Subcutaneous abdominal adipose tissue (tissue), 5 donors: ENCODE measurements at regions not wholly inside any gene's neighbourhood (a gene's known extent, or its start where the extent isn't known, plus 50 kb on each side); places are given as distances from the start of the nearest gene placed in this dataset.
"Not testable (repeated sequence)": the region's sequence is repeated elsewhere in the genome, so short reads cannot be mapped to it uniquely, and the experiment has no call there.

Source experiments
- H3K27ac ChIP-seq: one replicate; pipeline ENCODE4 v1.7.0; 2013; ENCODE audit warnings: low read depth, mild to moderate bottlenecking, inconsistent platforms, low read length, moderate library complexity
- H3K27me3 ChIP-seq, 5 donors: one replicate each; pipeline ENCODE4 v1.7.0; 2013; ENCODE audit warnings: low read length in 5 of 5, inconsistent platforms in 1 of 5; ENCODE audit not compliant: control insufficient read depth in 5 of 5, insufficient read depth in 4 of 5
- H3K36me3 ChIP-seq, 5 donors: one replicate each; pipeline ENCODE4 v1.7.0; 2013; ENCODE audit warnings: low read length in 5 of 5; ENCODE audit not compliant: control insufficient read depth in 5 of 5, insufficient read depth in 5 of 5
- H3K4me1 ChIP-seq, 5 donors: one replicate each; pipeline ENCODE4 v1.7.0; 2013; ENCODE audit warnings: low read length in 5 of 5, mild to moderate bottlenecking in 3 of 5, moderate library complexity in 1 of 5; ENCODE audit not compliant: control insufficient read depth in 5 of 5, insufficient read depth in 5 of 5
- H3K4me3 ChIP-seq, 5 donors: one replicate each; pipeline ENCODE4 v1.7.0; 2013; ENCODE audit warnings: low read length in 5 of 5, low read depth in 1 of 5
- H3K9ac ChIP-seq, 5 donors: one replicate each; pipeline ENCODE4 v1.7.0; 2013; ENCODE audit warnings: low read length in 5 of 5, mild to moderate bottlenecking in 4 of 5, moderate library complexity in 3 of 5
- H3K9me3 ChIP-seq, 5 donors: one replicate each; pipeline ENCODE4 v1.7.0; 2013; ENCODE audit warnings: low read length in 5 of 5; ENCODE audit not compliant: control insufficient read depth in 5 of 5
- donor health status: healthy.
- donor health status: healthy.
- donor health status: healthy.
- donor health status: healthy.
- donor health status: healthy.

- H3K27ac ChIP-seq: no peak overlapping the region
- no peaks in the 10 kb centered on the region for H3K36me3 ChIP-seq
- H3K9me3 ChIP-seq: peaks cover 0 to 4% (median 3%) of the 10 kb centered on the region in 5 donors
- no peak overlapping the region for H3K9ac ChIP-seq
- H3K4me1 ChIP-seq: no peaks in the 10 kb centered on the region
- H3K4me3 ChIP-seq: no peak overlapping the region
- no peaks in the 10 kb centered on the region for H3K27me3 ChIP-seq
Observed at GRCh38 chr13:100767192-100767591, 92.6 kb upstream of the TMTC4 start.

GRCh38 chr13:100766570-100766969, 92.0 kb upstream of the TMTC4 start:
- not testable (repeated sequence) for H3K27ac ChIP-seq, H3K36me3 ChIP-seq, H3K9ac ChIP-seq, H3K9me3 ChIP-seq, H3K27me3 ChIP-seq, H3K4me3 ChIP-seq, H3K4me1 ChIP-seq

- Histone ChIP-seq H3K9me3 (no peaks in the 10 kb centered on the region), H3K36me3 (no peaks in the 10 kb centered on the region), H3K9ac (no peak overlapping the region), H3K27me3 (no peaks in the 10 kb centered on the region), H3K27ac (no peak overlapping the region), H3K4me1 (no peaks in the 10 kb centered on the region), H3K4me3 (no peak overlapping the region)
Observed at GRCh38 chr13:100764937-100765336, 90.3 kb upstream of the TMTC4 start.

- H3K9ac ChIP-seq, H3K27ac ChIP-seq: not testable (repeated sequence)
Observed at GRCh38 chr13:100762126-100762525, 87.5 kb upstream of the TMTC4 start.

GRCh38 chr13:100755891-100756290, 81.3 kb upstream of the TMTC4 start:
- Histone ChIP-seq H3K36me3 (no peaks in the 10 kb centered on the region), H3K9me3 (no peaks in the 10 kb centered on the region), H3K4me3 (no peak overlapping the region), H3K27me3 (peaks cover 0 to 4% (median 0%) of the 10 kb centered on the region in 5 donors), H3K4me1 (peaks cover 0 to 6% (median 0%) of the 10 kb centered on the region in 5 donors), H3K27ac (no peak overlapping the region), H3K9ac (no peak overlapping the region)

More at GRCh38 chr13:100762126-100762525, 87.5 kb upstream of the TMTC4 start:
- not testable (repeated sequence) for H3K36me3 ChIP-seq, H3K4me1 ChIP-seq, H3K27me3 ChIP-seq, H3K9me3 ChIP-seq, H3K4me3 ChIP-seq

- no peak overlapping the region for H3K27ac ChIP-seq
- H3K9me3 ChIP-seq: no peaks in the 10 kb centered on the region
- H3K9ac ChIP-seq: no peak overlapping the region
- H3K27me3 ChIP-seq: peaks cover 0 to 4% (median 0%) of the 10 kb centered on the region in 5 donors
- no peaks in the 10 kb centered on the region for H3K36me3 ChIP-seq
- peaks cover 0 to 6% (median 0%) of the 10 kb centered on the region in 5 donors for H3K4me1 ChIP-seq
- no peak overlapping the region for H3K4me3 ChIP-seq
Observed at GRCh38 chr13:100754459-100754858, 79.9 kb upstream of the TMTC4 start.

- Histone ChIP-seq H3K9ac (no peak overlapping the region), H3K9me3 (no peaks in the 10 kb centered on the region), H3K4me3 (no peak overlapping the region), H3K27ac (no peak overlapping the region), H3K27me3 (peaks cover 0 to 4% (median 0%) of the 10 kb centered on the region in 5 donors), H3K4me1 (peaks cover 0 to 6% (median 0%) of the 10 kb centered on the region in 5 donors), H3K36me3 (no peaks in the 10 kb centered on the region)
Observed at GRCh38 chr13:100753376-100753775, 78.8 kb upstream of the TMTC4 start.

- H3K9ac ChIP-seq: no peak overlapping the region
Observed at GRCh38 chr13:100751826-100752225, 77.2 kb upstream of the TMTC4 start.

GRCh38 chr13:100746953-100747683, 72.5 kb upstream of the TMTC4 start:
- no peak overlapping the region for H3K27ac ChIP-seq
- H3K36me3 ChIP-seq: no peaks in the 10 kb centered on the region
- no peaks in the 10 kb centered on the region for H3K4me1 ChIP-seq
- H3K9me3 ChIP-seq: no peaks in the 10 kb centered on the region
- no peak overlapping the region for H3K9ac ChIP-seq
- H3K27me3 ChIP-seq: peaks cover 0 to 6% (median 0%) of the 10 kb centered on the region in 5 donors
- H3K4me3 ChIP-seq: no peak overlapping the region

More at GRCh38 chr13:100751826-100752225, 77.2 kb upstream of the TMTC4 start:
- Histone ChIP-seq H3K27ac (no peak overlapping the region), H3K36me3 (no peaks in the 10 kb centered on the region), H3K4me3 (no peak overlapping the region), H3K27me3 (peaks cover 0 to 6% (median 0%) of the 10 kb centered on the region in 5 donors), H3K4me1 (peaks cover 0 to 6% (median 0%) of the 10 kb centered on the region in 5 donors), H3K9me3 (no peaks in the 10 kb centered on the region)

GRCh38 chr13:100738176-100738855, 63.7 kb upstream of the TMTC4 start:
- Histone ChIP-seq H3K9me3 (no peaks in the 10 kb centered on the region), H3K4me3 (no peak overlapping the region), H3K27ac (no peak overlapping the region), H3K36me3 (no peaks in the 10 kb centered on the region), H3K27me3 (peaks cover 0 to 3% (median 0%) of the 10 kb centered on the region in 5 donors), H3K4me1 (no peaks in the 10 kb centered on the region), H3K9ac (no peak overlapping the region)
